ENCODE measurements at regions not wholly inside any gene's neighbourhood (a gene's known extent, or its start where the extent isn't known, plus 50 kb on each side); places are given as distances from the start of the nearest gene placed in this dataset.

- no peak for DNase-seq
These were observed 185.3 kb downstream of the WDR11 start for GRCh38 chr10:121036431-121036830.

- no peak for DNase-seq
These were observed 190.3 kb downstream of the WDR11 start for GRCh38 chr10:121041499-121041898.

GRCh38 chr10:121041906-121042305 lies 190.7 kb downstream of the WDR11 start:
- DNase-seq, result no peak

GRCh38 chr10:121042342-121042741 lies 191.2 kb downstream of the WDR11 start:
- no peak for DNase-seq

- no peak for DNase-seq
These were observed 192.1 kb downstream of the WDR11 start for GRCh38 chr10:121043124-121043849.

GRCh38 chr10:121048749-121049148 lies 197.6 kb downstream of the WDR11 start:
- DNase-seq, result no peak

- DNase-seq, result no peak
These were observed 198.3 kb downstream of the WDR11 start for GRCh38 chr10:121049489-121049888.

- DNase-seq, result no peak
These were observed 198.8 kb downstream of the WDR11 start for GRCh38 chr10:121049923-121050322.

GRCh38 chr10:121051171-121051570 lies 200.0 kb downstream of the WDR11 start:
- no peak for DNase-seq

- DNase-seq, result no peak
These were observed 200.6 kb downstream of the WDR11 start for GRCh38 chr10:121051696-121052279.

- DNase-seq, result no peak
These were observed 202.0 kb downstream of the WDR11 start for GRCh38 chr10:121053151-121053550.

- DNase-seq, result no peak
These were observed 203.7 kb downstream of the WDR11 start for GRCh38 chr10:121054874-121055273.

GRCh38 chr10:121057269-121057668 lies 206.1 kb downstream of the WDR11 start:
- no peak for DNase-seq

- DNase-seq, result no peak
These were observed 206.9 kb downstream of the WDR11 start for GRCh38 chr10:121058082-121058481.

GRCh38 chr10:121059351-121059750 lies 208.2 kb downstream of the WDR11 start:
- DNase-seq, result no peak

GRCh38 chr10:121062115-121062514 lies 211.0 kb downstream of the WDR11 start:
- no peak for DNase-seq

- DNase-seq, result no peak
These were observed 212.6 kb downstream of the WDR11 start for GRCh38 chr10:121063744-121064143.

GRCh38 chr10:121064491-121064890 lies 213.3 kb downstream of the WDR11 start:
- DNase-seq, result no peak

- DNase-seq, result no peak
These were observed 214.2 kb downstream of the WDR11 start for GRCh38 chr10:121065330-121065729.

GRCh38 chr10:121069061-121069850 lies 218.1 kb downstream of the WDR11 start:
- DNase-seq, result no peak

GRCh38 chr10:121070275-121071070 lies 219.3 kb downstream of the WDR11 start:
- DNase-seq, result no peak

- DNase-seq, result no peak
These were observed 220.7 kb downstream of the WDR11 start for GRCh38 chr10:121071901-121072300.

- DNase-seq, result no peak
These were observed 222.6 kb downstream of the WDR11 start for GRCh38 chr10:121073728-121074127.

All from DMS79 treated with DMSO at 0.1 percent for 48 hours (cell line).